Thoracic aorta (tissue), 2 donors: ENCODE measurements at regions not wholly inside any gene's neighbourhood (a gene's known extent, or its start where the extent isn't known, plus 50 kb on each side); places are given as distances from the start of the nearest gene placed in this dataset.
"Not testable (repeated sequence)": the region's sequence is repeated elsewhere in the genome, so short reads cannot be mapped to it uniquely, and the experiment has no call there.

ENCODE experiments used
- ATAC-seq: fragments of 150-250 bp; one replicate; pipeline ENCODE4 v1.8.0; 2017; ENCODE audit warnings: low read depth; ENCODE audit not compliant: insufficient number of reproducible peaks, low FRiP score
- DNase-seq: peaks from one replicate; pipeline ENCODE4 v3.0.0-alpha.2; 2020; ENCODE audit warnings: low spot score
- H3K27ac ChIP-seq, 2 donors: fragments of 200-600 bp; sonication (generic); 1 replicate in 1 of 2; 2 replicates in 1 of 2; pipeline ENCODE4 v1.5.1; 2016; ENCODE audit warnings: mild to moderate bottlenecking in 2 of 2, moderate library complexity in 2 of 2
- H3K27me3 ChIP-seq: fragments of 200-600 bp; sonication (generic); replicated peaks from 2 replicates; pipeline ENCODE4 v1.6.0; 2016; ENCODE audit warnings: mild to moderate bottlenecking; ENCODE audit not compliant: insufficient read depth
- H3K36me3 ChIP-seq: fragments of 200-600 bp; sonication (generic); one replicate; pipeline ENCODE4 v1.5.1; 2016
- H3K4me1 ChIP-seq, 2 donors: fragments of 200-600 bp; sonication (generic); 1 replicate in 1 of 2; 2 replicates in 1 of 2; pipeline versions ENCODE4 v1.5.1 to v1.6.0; 2016; ENCODE audit warnings: low read depth in 2 of 2, mild to moderate bottlenecking in 1 of 2; ENCODE audit not compliant: control insufficient read depth in 1 of 2
- H3K4me3 ChIP-seq: fragments of 200-600 bp; sonication (generic); 2 replicates; pipeline ENCODE4 v1.5.1; 2016; ENCODE audit warnings: mild to moderate bottlenecking
- H3K9me3 ChIP-seq: fragments of 200-600 bp; sonication (generic); 2 replicates; pipeline ENCODE4 v1.5.1; 2016

GRCh38 chr15:20473465-20473864, 68.1 kb downstream of the GOLGA6L6 start:
- H3K4me3 ChIP-seq, H3K36me3 ChIP-seq, H3K9me3 ChIP-seq, H3K27me3 ChIP-seq, DNase-seq, H3K27ac ChIP-seq, H3K4me1 ChIP-seq, ATAC-seq: not testable (repeated sequence)

GRCh38 chr15:20472983-20473382, 68.6 kb downstream of the GOLGA6L6 start:
- H3K4me3 ChIP-seq, ATAC-seq, H3K27ac ChIP-seq, H3K27me3 ChIP-seq, H3K9me3 ChIP-seq, H3K4me1 ChIP-seq, DNase-seq, H3K36me3 ChIP-seq: not testable (repeated sequence)

GRCh38 chr15:20470810-20471209, 70.8 kb downstream of the GOLGA6L6 start:
- ATAC-seq, result not testable (repeated sequence)

GRCh38 chr15:20441138-20441537, 100.5 kb downstream of the GOLGA6L6 start:
- H3K4me3 ChIP-seq, H3K27ac ChIP-seq, H3K27me3 ChIP-seq, H3K36me3 ChIP-seq, H3K9me3 ChIP-seq, H3K4me1 ChIP-seq, ATAC-seq, DNase-seq: not testable (repeated sequence)

More at GRCh38 chr15:20470810-20471209, 70.8 kb downstream of the GOLGA6L6 start:
- H3K9me3 ChIP-seq, H3K4me3 ChIP-seq, DNase-seq, H3K27me3 ChIP-seq, H3K27ac ChIP-seq, H3K4me1 ChIP-seq, H3K36me3 ChIP-seq: not testable (repeated sequence)

- not testable (repeated sequence) for H3K27me3 ChIP-seq, H3K36me3 ChIP-seq, H3K9me3 ChIP-seq, DNase-seq, H3K4me1 ChIP-seq, H3K4me3 ChIP-seq, ATAC-seq, H3K27ac ChIP-seq
These were observed 101.2 kb downstream of the GOLGA6L6 start for GRCh38 chr15:20440390-20440789.

- not testable (repeated sequence) for DNase-seq, ATAC-seq, H3K4me3 ChIP-seq, H3K9me3 ChIP-seq, H3K36me3 ChIP-seq, H3K4me1 ChIP-seq, H3K27ac ChIP-seq, H3K27me3 ChIP-seq
These were observed 102.5 kb downstream of the GOLGA6L6 start for GRCh38 chr15:20439111-20439510.

GRCh38 chr15:20438255-20438654, 103.3 kb downstream of the GOLGA6L6 start:
- H3K27ac ChIP-seq, H3K9me3 ChIP-seq, ATAC-seq, H3K27me3 ChIP-seq, DNase-seq, H3K4me3 ChIP-seq, H3K4me1 ChIP-seq, H3K36me3 ChIP-seq: not testable (repeated sequence)

GRCh38 chr15:20433468-20433867, 108.1 kb downstream of the GOLGA6L6 start:
- DNase-seq, H3K27ac ChIP-seq, H3K4me1 ChIP-seq, H3K36me3 ChIP-seq, H3K9me3 ChIP-seq, H3K27me3 ChIP-seq, ATAC-seq, H3K4me3 ChIP-seq: not testable (repeated sequence)

GRCh38 chr15:20430495-20430894, 111.1 kb downstream of the GOLGA6L6 start:
- not testable (repeated sequence) for H3K27me3 ChIP-seq, ATAC-seq, H3K9me3 ChIP-seq, H3K36me3 ChIP-seq, H3K4me3 ChIP-seq, H3K27ac ChIP-seq, DNase-seq, H3K4me1 ChIP-seq

- H3K4me1 ChIP-seq, H3K36me3 ChIP-seq, H3K27ac ChIP-seq, DNase-seq, H3K27me3 ChIP-seq, H3K9me3 ChIP-seq, H3K4me3 ChIP-seq, ATAC-seq: not testable (repeated sequence)
These were observed 120.9 kb downstream of the GOLGA6L6 start for GRCh38 chr15:20420710-20421109.

GRCh38 chr15:20416618-20417017, 125.0 kb downstream of the GOLGA6L6 start:
- H3K9me3 ChIP-seq, H3K4me1 ChIP-seq, H3K4me3 ChIP-seq, H3K36me3 ChIP-seq, DNase-seq, H3K27me3 ChIP-seq, ATAC-seq, H3K27ac ChIP-seq: not testable (repeated sequence)

GRCh38 chr15:20409667-20410198, 131.9 kb downstream of the GOLGA6L6 start:
- not testable (repeated sequence) for DNase-seq, ATAC-seq, H3K4me3 ChIP-seq

More at GRCh38 chr15:20409667-20410198, 131.9 kb downstream of the GOLGA6L6 start:
- H3K27me3 ChIP-seq, H3K9me3 ChIP-seq, H3K36me3 ChIP-seq, H3K4me1 ChIP-seq, H3K27ac ChIP-seq: not testable (repeated sequence)
